ENCODE measurements at regions not wholly inside any gene's neighbourhood (a gene's known extent, or its start where the extent isn't known, plus 50 kb on each side); places are given as distances from the start of the nearest gene placed in this dataset.

DNA sequence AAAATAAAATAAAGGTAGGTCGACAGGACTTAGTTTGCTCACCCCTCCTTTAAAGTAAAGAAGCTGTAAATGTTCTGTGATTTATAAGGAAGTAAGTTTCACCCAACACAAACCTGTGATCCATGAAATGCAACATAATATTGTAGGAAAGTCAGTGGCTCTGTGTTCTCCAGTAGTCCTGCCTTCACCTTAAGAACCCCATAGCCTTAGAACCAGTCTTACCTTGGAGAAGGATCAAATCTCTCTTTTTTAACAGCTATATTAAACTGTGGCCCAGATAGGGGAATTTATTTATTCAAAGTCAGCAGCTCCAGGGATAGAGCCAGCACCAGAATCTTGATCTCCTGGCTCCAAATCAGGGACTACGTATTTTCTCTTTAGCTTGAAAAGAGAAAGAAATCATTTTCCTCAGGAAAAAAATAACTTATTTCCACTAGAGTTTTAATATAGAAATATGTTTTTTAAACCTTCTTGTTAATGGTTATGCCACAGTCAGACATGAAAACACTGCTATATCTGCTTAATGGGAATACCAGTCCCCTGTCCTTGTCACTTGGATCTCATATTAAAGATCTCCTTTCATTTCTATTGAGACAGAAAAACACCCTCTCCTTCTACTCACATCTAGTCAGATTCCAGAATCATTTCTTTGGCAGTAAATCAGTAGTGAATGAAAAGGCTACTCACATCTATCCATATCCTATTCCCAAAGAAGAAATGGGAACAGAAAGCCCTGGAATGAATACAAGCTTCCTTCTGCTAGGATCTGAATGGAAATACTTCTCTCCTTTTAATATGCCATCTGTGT is 269.2 kb upstream of the TNC start:
- no peak overlapping the region for H2AFZ ChIP-seq
- no peaks in the 10 kb centered on the region for H4K20me1 ChIP-seq (ENCODE audit: insufficient read depth)
- no peaks in the 10 kb centered on the region for H3K9me2 ChIP-seq (ENCODE audit: insufficient read depth)
- in situ Hi-C loops (cut with MboI): no loop called here
- H3K9ac ChIP-seq: no peak overlapping the region
- no peaks in the 10 kb centered on the region for H3K4me1 ChIP-seq (ENCODE audit: insufficient read depth)
- H3K27me3 ChIP-seq (replicated peaks; ENCODE audit: insufficient read depth): no peaks in the 10 kb centered on the region
- no peak overlapping the region for H3K4me3 ChIP-seq
- no peak for TF ChIP-seq EZH2 (IDR thresholded peaks at IDR 0.05; ENCODE audit: insufficient read depth, poor library complexity, severe bottlenecking)
- no peaks in the 10 kb centered on the region for H3K36me3 ChIP-seq (ENCODE audit: low read depth)
- no peaks in the 10 kb centered on the region for H3K79me2 ChIP-seq (ENCODE audit: insufficient read depth)
- no peak overlapping the region for H3K27ac ChIP-seq
- peaks cover 3% of the 10 kb centered on the region for H3K9me3 ChIP-seq (ENCODE audit: low read depth)
- no peak for DNase-seq
- H3K4me2 ChIP-seq (ENCODE audit: unreplicated experiment): no peak overlapping the region
- H3F3A ChIP-seq (ENCODE audit: insufficient read depth): no peaks in the 10 kb centered on the region
- 45 to 48% methylated on average over 2 of the region's 2 CpGs for WGBS, 2 experiments (ENCODE audit: low coverage in 1 of 2, low lambda C conversion rate in 2 of 2, missing lambda C conversion rate in 2 of 2)

- H3K9me2 ChIP-seq (ENCODE audit: insufficient read depth): no peaks in the 10 kb centered on the region
- TF ChIP-seq EZH2phosphoT487 (IDR thresholded peaks at IDR 0.05; ENCODE audit: insufficient read depth, low read depth) (no peak), EZH2 (IDR thresholded peaks at IDR 0.05; ENCODE audit: insufficient read depth, poor library complexity, severe bottlenecking) (no peak)
- H3K4me3 ChIP-seq: no peak overlapping the region
- H3K4me2 ChIP-seq (ENCODE audit: unreplicated experiment): no peak overlapping the region
- H3K4me1 ChIP-seq (ENCODE audit: insufficient read depth): peaks cover 9% of the 10 kb centered on the region
- H2AFZ ChIP-seq: no peak overlapping the region
- H3F3A ChIP-seq (ENCODE audit: insufficient read depth): no peaks in the 10 kb centered on the region
- H3K36me3 ChIP-seq (ENCODE audit: low read depth): no peaks in the 10 kb centered on the region
- no peaks in the 10 kb centered on the region for H3K79me2 ChIP-seq (ENCODE audit: insufficient read depth)
- no peaks in the 10 kb centered on the region for H4K20me1 ChIP-seq (ENCODE audit: insufficient read depth)
- WGBS, 2 experiments (ENCODE audit: low coverage in 1 of 2, low lambda C conversion rate in 2 of 2, missing lambda C conversion rate in 2 of 2): 85 to 86% methylated on average over 4 of the region's 4 CpGs
- in situ Hi-C loops (cut with MboI): no loop called here
- no peaks in the 10 kb centered on the region for H3K27me3 ChIP-seq (replicated peaks; ENCODE audit: insufficient read depth)
- DNase-seq: peak; percentile 55
- H3K9me3 ChIP-seq (ENCODE audit: low read depth): no peaks in the 10 kb centered on the region
- no peak overlapping the region for H3K9ac ChIP-seq
- no peak overlapping the region for H3K27ac ChIP-seq
These were observed 273.3 kb upstream of the TNC start for GRCh38 chr9:115391168-115391825.

GRCh38 chr9:115393976-115394775 is 276.2 kb upstream of the TNC start:
- H3K9ac ChIP-seq: no peak overlapping the region
- no peak for TF ChIP-seq EZH2 (IDR thresholded peaks at IDR 0.05; ENCODE audit: insufficient read depth, poor library complexity, severe bottlenecking)
- TF ChIP-seq EZH2phosphoT487 (IDR thresholded peaks at IDR 0.05; ENCODE audit: insufficient read depth, low read depth): no peak
- H4K20me1 ChIP-seq (ENCODE audit: insufficient read depth): no peaks in the 10 kb centered on the region
- H3F3A ChIP-seq (ENCODE audit: insufficient read depth): no peaks in the 10 kb centered on the region
- H3K4me1 ChIP-seq (ENCODE audit: insufficient read depth): peaks cover 12% of the 10 kb centered on the region
- DNase-seq: no peak
- no peak overlapping the region for H2AFZ ChIP-seq
- H3K9me3 ChIP-seq (ENCODE audit: low read depth): no peaks in the 10 kb centered on the region
- no peak overlapping the region for H3K4me3 ChIP-seq
- H3K9me2 ChIP-seq (ENCODE audit: insufficient read depth): no peaks in the 10 kb centered on the region
- H3K27ac ChIP-seq: no peak overlapping the region
- in situ Hi-C loops (cut with MboI): no loop called here
- 57 to 61% methylated on average over 7 of the region's 7 CpGs for WGBS, 2 experiments (ENCODE audit: low coverage in 1 of 2, low lambda C conversion rate in 2 of 2, missing lambda C conversion rate in 2 of 2)
- no peak overlapping the region for H3K4me2 ChIP-seq (ENCODE audit: unreplicated experiment)
- no peaks in the 10 kb centered on the region for H3K79me2 ChIP-seq (ENCODE audit: insufficient read depth)
- H3K36me3 ChIP-seq (ENCODE audit: low read depth): no peaks in the 10 kb centered on the region
- no peaks in the 10 kb centered on the region for H3K27me3 ChIP-seq (replicated peaks; ENCODE audit: insufficient read depth)

GRCh38 chr9:115395511-115396021 is 277.6 kb upstream of the TNC start:
- in situ Hi-C loops (cut with MboI): no loop called here
- no peak for TF ChIP-seq EZH2phosphoT487 (IDR thresholded peaks at IDR 0.05; ENCODE audit: insufficient read depth, low read depth)
- TF ChIP-seq EZH2 (IDR thresholded peaks at IDR 0.05; ENCODE audit: insufficient read depth, poor library complexity, severe bottlenecking): no peak
- no peaks in the 10 kb centered on the region for H3F3A ChIP-seq (ENCODE audit: insufficient read depth)
- H3K4me1 ChIP-seq (ENCODE audit: insufficient read depth): peaks cover 18% of the 10 kb centered on the region
- no peak overlapping the region for H3K4me2 ChIP-seq (ENCODE audit: unreplicated experiment)
- no peaks in the 10 kb centered on the region for H3K9me2 ChIP-seq (ENCODE audit: insufficient read depth)
- H3K4me3 ChIP-seq: no peak overlapping the region
- DNase-seq: no peak
- H2AFZ ChIP-seq: no peak overlapping the region
- no peak overlapping the region for H3K9ac ChIP-seq
- no peaks in the 10 kb centered on the region for H3K9me3 ChIP-seq (ENCODE audit: low read depth)
- H3K27me3 ChIP-seq (replicated peaks; ENCODE audit: insufficient read depth): no peaks in the 10 kb centered on the region
- no peaks in the 10 kb centered on the region for H3K36me3 ChIP-seq (ENCODE audit: low read depth)
- 40 to 50% methylated on average over 1 of the region's 1 CpG for WGBS, 2 experiments (ENCODE audit: low coverage in 1 of 2, low lambda C conversion rate in 2 of 2, missing lambda C conversion rate in 2 of 2)
- no peaks in the 10 kb centered on the region for H4K20me1 ChIP-seq (ENCODE audit: insufficient read depth)
- H3K79me2 ChIP-seq (ENCODE audit: insufficient read depth): no peaks in the 10 kb centered on the region
- no peak overlapping the region for H3K27ac ChIP-seq
